HuH-7 (cell line): ENCODE measurements at regions not wholly inside any gene's neighbourhood (a gene's known extent, or its start where the extent isn't known, plus 50 kb on each side); places are given as distances from the start of the nearest gene placed in this dataset.
"Not testable (repeated sequence)": the region's sequence is repeated elsewhere in the genome, so short reads cannot be mapped to it uniquely, and the experiment has no call there.

Experiments used
- DNase-seq: peaks from one replicate; pipeline ENCODE4 v3.0.0; 2011; ENCODE audit warnings: low spot score

GRCh38 chr1:193919827-193920226, 733.4 kb upstream of the B3GALT2 start:
- no peak for DNase-seq

- no peak for DNase-seq
Measured at GRCh38 chr1:193916452-193916851, 730.0 kb upstream of the B3GALT2 start.

- DNase-seq: no peak
Measured at GRCh38 chr1:193914871-193915270, 728.5 kb upstream of the B3GALT2 start.

- DNase-seq: no peak
Measured at GRCh38 chr1:193909406-193910082, 723.1 kb upstream of the B3GALT2 start.

- peak; percentile 32 for DNase-seq
Measured at GRCh38 chr1:193905288-193906085, 719.1 kb upstream of the B3GALT2 start.

- no peak for DNase-seq
Measured at GRCh38 chr1:193891788-193892187, 705.4 kb upstream of the B3GALT2 start.

- DNase-seq: no peak
Measured at GRCh38 chr1:193890935-193891334, 704.5 kb upstream of the B3GALT2 start.

- peak; percentile 9 for DNase-seq
Measured at GRCh38 chr1:193884848-193885558, 698.6 kb upstream of the B3GALT2 start.

- not testable (repeated sequence) for DNase-seq
Measured at GRCh38 chr1:193877920-193878319, 691.5 kb upstream of the B3GALT2 start.

- no peak for DNase-seq
Measured at GRCh38 chr1:193868425-193868824, 682.0 kb upstream of the B3GALT2 start.

GRCh38 chr1:193856261-193856660, 669.8 kb upstream of the B3GALT2 start:
- DNase-seq: no peak

- peak; percentile 2 for DNase-seq
Measured at GRCh38 chr1:193850745-193851144, 664.3 kb upstream of the B3GALT2 start.

- DNase-seq: no peak
Measured at GRCh38 chr1:193846876-193847604, 660.6 kb upstream of the B3GALT2 start.

- no peak for DNase-seq
Measured at GRCh38 chr1:193846411-193846810, 660.0 kb upstream of the B3GALT2 start.

- no peak for DNase-seq
Measured at GRCh38 chr1:193841857-193842256, 655.4 kb upstream of the B3GALT2 start.

GRCh38 chr1:193831465-193831864, 645.1 kb upstream of the B3GALT2 start:
- no peak for DNase-seq

- no peak for DNase-seq
Measured at GRCh38 chr1:193827516-193827915, 641.1 kb upstream of the B3GALT2 start.

GRCh38 chr1:193819376-193819775, 633.0 kb upstream of the B3GALT2 start:
- DNase-seq: no peak

- DNase-seq: no peak
Measured at GRCh38 chr1:193807208-193807607, 620.8 kb upstream of the B3GALT2 start.

- DNase-seq: no peak
Measured at GRCh38 chr1:193806079-193807048, 620.0 kb upstream of the B3GALT2 start.
